H1 (cell line): ENCODE measurements at regions not wholly inside any gene's neighbourhood (a gene's known extent, or its start where the extent isn't known, plus 50 kb on each side); places are given as distances from the start of the nearest gene placed in this dataset.

ENCODE experiments used
- CTCF ChIA-PET: fragments of 300-600 bp; sonication (Branson Sonifier 250); formaldehyde crosslinking; loops from one replicate; lab custom pipeline; 2021; ENCODE audit not compliant: partially characterized antibody; lab: Charles Lee
- POLR2A ChIA-PET: fragments of 300-600 bp; sonication (Branson Sonifier 250); formaldehyde crosslinking; loops from one replicate; lab custom pipeline; 2021; ENCODE audit warnings: inconsistent platforms; ENCODE audit not compliant: partially characterized antibody; lab: Charles Lee
- DNase-seq, 2 experiments: peaks; one replicate each; pipeline versions ENCODE4 v3.0.0 to v3.0.0-alpha.2; 2010 to 2022; ENCODE audit warnings: low spot score in 2 of 2, low read depth in 1 of 2, mixed read lengths in 1 of 2
- FAIRE-seq: peaks from 2 replicates; lab custom pipeline; 2011; peaks lifted over from hg19 to GRCh38; lab: Jason Lieb, UNC
- H2AFZ ChIP-seq: 2 replicates; pipeline ENCODE4 v1.8.1; 2012; ENCODE audit warnings: low read length, inconsistent platforms
- H2AK5ac ChIP-seq: 2 replicates; pipeline ENCODE4 v1.6.1; 2013; ENCODE audit warnings: low read depth, low read length
- H2BK120ac ChIP-seq: replicated peaks from 2 replicates; pipeline ENCODE3; 2013; ENCODE audit warnings: low read depth, low read length, inconsistent platforms
- H2BK12ac ChIP-seq: 2 replicates; pipeline ENCODE4 v1.6.1; 2013; ENCODE audit warnings: low read depth, low read length
- H2BK15ac ChIP-seq: 2 replicates; pipeline ENCODE4 v1.6.1; 2013; ENCODE audit warnings: low read length
- H2BK20ac ChIP-seq: 2 replicates; pipeline ENCODE4 v1.6.1; 2013; ENCODE audit warnings: low read length
- H2BK5ac ChIP-seq: 2 replicates; pipeline ENCODE4 v1.6.1; 2013; ENCODE audit warnings: low read depth, low read length
- H3K14ac ChIP-seq: 2 replicates; pipeline ENCODE4 v1.6.1; 2013; ENCODE audit warnings: inconsistent platforms; ENCODE audit not compliant: insufficient read length
- H3K18ac ChIP-seq: 2 replicates; pipeline ENCODE4 v1.6.1; 2013; ENCODE audit warnings: low read length; ENCODE audit errors: extremely low read depth
- H3K23ac ChIP-seq: 2 replicates; pipeline ENCODE4 v1.6.1; 2013; ENCODE audit warnings: inconsistent platforms; ENCODE audit not compliant: insufficient read length
- H3K23me2 ChIP-seq: 2 replicates; pipeline ENCODE4 v1.6.1; 2013; ENCODE audit warnings: low read depth, low read length
- H3K27ac ChIP-seq: 2 replicates; pipeline ENCODE4 v1.6.1; 2011; ENCODE audit warnings: low read depth, low read length, inconsistent platforms
- H3K27me3 ChIP-seq, 4 experiments: replicated peaks in 1 of 4; 1 replicate in 1 of 4; 2 replicates in 3 of 4; pipeline versions ENCODE4 v1.6.1 to v1.8.1; 2011 to 2013; ENCODE audit warnings: low read length in 3 of 4, mild to moderate bottlenecking in 3 of 4, inconsistent platforms in 2 of 4, mixed read lengths in 2 of 4, moderate library complexity in 1 of 4; ENCODE audit not compliant: control insufficient read depth in 3 of 4, insufficient read depth in 3 of 4; ENCODE audit errors: extremely low read depth in 1 of 4
- H3K36me3 ChIP-seq, 4 experiments: 2 replicates each; pipeline versions ENCODE4 v1.6.1 to v1.8.1; 2011 to 2013; ENCODE audit warnings: mild to moderate bottlenecking in 4 of 4, low read length in 3 of 4, moderate library complexity in 2 of 4, control low read depth in 1 of 4, inconsistent platforms in 1 of 4; ENCODE audit not compliant: insufficient read depth in 4 of 4, control insufficient read depth in 2 of 4
- H3K4ac ChIP-seq: replicated peaks from 2 replicates; pipeline ENCODE3; 2013; ENCODE audit warnings: low read length, low read depth, mixed read lengths, inconsistent platforms; ENCODE audit not compliant: insufficient read length
- H3K4me1 ChIP-seq, 4 experiments: replicated peaks in 1 of 4; 1 replicate in 1 of 4; 2 replicates in 3 of 4; pipeline versions ENCODE4 v1.6.1 to v1.8.1; 2011 to 2013; ENCODE audit warnings: low read length in 3 of 4, inconsistent platforms in 2 of 4, mixed read lengths in 1 of 4; ENCODE audit not compliant: insufficient read depth in 4 of 4, control insufficient read depth in 3 of 4
- H3K4me2 ChIP-seq, 2 experiments: 2 replicates each; pipeline versions ENCODE4 v1.6.1 to v1.8.1; 2011 to 2013; ENCODE audit warnings: low read depth in 2 of 2, low read length in 2 of 2, control low read depth in 1 of 2, inconsistent platforms in 1 of 2, mild to moderate bottlenecking in 1 of 2; ENCODE audit not compliant: insufficient read depth in 1 of 2
- H3K4me3 ChIP-seq, 4 experiments: fragments of 200-600, 300-600 bp in 1 of 4; sonication (generic), shearing (Covaris generic), sonication (Bioruptor Twin) in 1 of 4; 2 replicates each; pipeline versions ENCODE4 v1.5.1 to v1.8.1; 2011 to 2016; ENCODE audit warnings: low read length in 4 of 4, low read depth in 3 of 4, control low read depth in 2 of 4, inconsistent platforms in 2 of 4, mild to moderate bottlenecking in 2 of 4, mixed read lengths in 1 of 4, moderate library complexity in 1 of 4; ENCODE audit not compliant: insufficient read depth in 2 of 4; ENCODE audit errors: extremely low read depth in 1 of 4
- H3K56ac ChIP-seq: replicated peaks from 2 replicates; pipeline ENCODE3; 2013; ENCODE audit warnings: low read depth, mild to moderate bottlenecking, mixed read lengths, low read length, inconsistent platforms; ENCODE audit not compliant: insufficient read length
- H3K79me1 ChIP-seq: 2 replicates; pipeline ENCODE4 v1.6.1; 2013; ENCODE audit warnings: low read depth, low read length, control low read depth
- H3K79me2 ChIP-seq, 2 experiments: 2 replicates each; pipeline versions ENCODE4 v1.6.1 to v1.8.1; 2012 to 2013; ENCODE audit warnings: low read length in 2 of 2, mild to moderate bottlenecking in 2 of 2, inconsistent platforms in 1 of 2; ENCODE audit not compliant: insufficient read depth in 2 of 2, control insufficient read depth in 1 of 2
- H3K9ac ChIP-seq, 4 experiments: replicated peaks in 1 of 4; 1 replicate in 1 of 4; 2 replicates in 3 of 4; pipeline versions ENCODE4 v1.6.1 to v1.8.1; 2011 to 2013; ENCODE audit warnings: low read depth in 3 of 4, low read length in 3 of 4, control low read depth in 2 of 4, mild to moderate bottlenecking in 2 of 4, moderate library complexity in 2 of 4, inconsistent platforms in 1 of 4; ENCODE audit errors: extremely low read depth in 1 of 4
- H3K9me3 ChIP-seq, 2 experiments: 2 replicates each; pipeline versions ENCODE4 v1.6.1 to v1.8.1; 2012 to 2013; ENCODE audit warnings: mild to moderate bottlenecking in 2 of 2, moderate library complexity in 2 of 2, control low read depth in 1 of 2, inconsistent platforms in 1 of 2, low read depth in 1 of 2, low read length in 1 of 2, mixed read lengths in 1 of 2; ENCODE audit not compliant: insufficient read depth in 2 of 2
- H4K20me1 ChIP-seq, 2 experiments: replicated peaks in 1 of 2; 2 replicates each; pipeline versions ENCODE3 to v1.8.1; 2011 to 2013; ENCODE audit warnings: inconsistent platforms in 2 of 2, low read length in 2 of 2, mild to moderate bottlenecking in 1 of 2; ENCODE audit not compliant: insufficient read depth in 2 of 2, control insufficient read depth in 1 of 2
- H4K5ac ChIP-seq: 2 replicates; pipeline ENCODE4 v1.6.1; 2013; ENCODE audit warnings: low read length, low read depth, mixed read lengths, inconsistent platforms; ENCODE audit not compliant: insufficient read length
- H4K8ac ChIP-seq: 2 replicates; pipeline ENCODE4 v1.8.0; 2013; ENCODE audit warnings: mild to moderate bottlenecking, moderate library complexity, low read length, inconsistent platforms; ENCODE audit not compliant: insufficient read depth; ENCODE audit errors: extremely low read depth
- H4K91ac ChIP-seq: replicated peaks from 2 replicates; pipeline ENCODE3; 2013; ENCODE audit warnings: low read length, mixed read lengths, inconsistent platforms; ENCODE audit not compliant: insufficient read length
- CHD7 ChIP-seq: fragments of 300-600 bp; sonication (generic); IDR thresholded peaks from 2 replicates; pipeline ENCODE4 v1.7.1; 2012; ENCODE audit warnings: low read length, moderate library complexity, mild to moderate bottlenecking, inconsistent platforms; ENCODE audit not compliant: insufficient replicate concordance
- WGBS, 2 experiments: shearing (Covaris generic) in 1 of 2; methylation state at CpG; one replicate each; pipeline versions ENCODE4 v1.1.6 to v1.1.7; 2013 to 2015; ENCODE audit warnings: low lambda C conversion rate in 2 of 2, mixed read lengths in 2 of 2, inconsistent platforms in 1 of 2, low coverage in 1 of 2, missing lambda C conversion rate in 1 of 2; ENCODE audit not compliant: insufficient replicate concordance in 2 of 2, insufficient coverage in 1 of 2, insufficient read length in 1 of 2; ENCODE audit errors: extremely low coverage in 1 of 2, missing lambda C conversion rate in 1 of 2; 5-methylcytosine and 5-hydroxymethylcytosine counted together

- Histone ChIP-seq H2BK120ac (no peak overlapping the region), H3K23ac (no peak overlapping the region), H3K27me3 (no peaks in the 10 kb centered on the region), H3K4me3 (no peak overlapping the region), H3K4me2 (no peak overlapping the region), H3K9ac (no peak overlapping the region), H4K8ac (no peak overlapping the region), H3K18ac (no peak overlapping the region), H3K27ac (no peak overlapping the region), H3K56ac (no peak overlapping the region), H3K36me3 (no peaks in the 10 kb centered on the region), H3K4me1 (no peaks in the 10 kb centered on the region), H2AFZ (no peak overlapping the region), H4K20me1 (no peaks in the 10 kb centered on the region), H2BK12ac (no peak overlapping the region), H3K9me3 (peaks cover 4% of the 10 kb centered on the region in 2 experiments; a peak in 2 of 4 replicates), H4K5ac (no peak overlapping the region), H3K4ac (no peak overlapping the region), H2BK20ac (no peak overlapping the region), H2BK15ac (no peak overlapping the region), H2BK5ac (no peak overlapping the region), H3K14ac (no peak overlapping the region), H3K79me2 (no peaks in the 10 kb centered on the region), H4K91ac (no peak overlapping the region), H2AK5ac (no peak overlapping the region), H3K79me1 (no peaks in the 10 kb centered on the region), H3K23me2 (no peaks in the 10 kb centered on the region)
- DNase-seq (no peak), FAIRE-seq (no peak)
- ChIA-PET POLR2A (no interaction called here), CTCF (interaction anchor here (0.8 to 1.3 kb wide), 2 partner anchors 10 to 65 kb away, joined by 3 read pairs; no protein-coding TSS in a partner anchor)
- 91% methylated on average over 2 of the region's 2 CpGs; no CpG with 5 or more reads in 1 of the 2 experiments for WGBS, 2 experiments
- TF ChIP-seq CHD7: no peak
Measured at GRCh38 chr2:153227981-153228380, 250.6 kb downstream of the RPRM start.
